ENCODE measurements at regions not wholly inside any gene's neighbourhood (a gene's known extent, or its start where the extent isn't known, plus 50 kb on each side); places are given as distances from the start of the nearest gene placed in this dataset.

GRCh38 chr17:21513012-21513570, 136.9 kb downstream of the KCNJ12 start:
- peak; percentile 68 to 69 for TF ChIP-seq CTCF (IDR thresholded peaks at IDR 0.05)
- TF ChIP-seq POLR2A (IDR thresholded peaks at IDR 0.05) = no peak
- no peak for TF ChIP-seq EP300 (IDR thresholded peaks at IDR 0.05)
- TF ChIP-seq POLR2AphosphoS5 (IDR thresholded peaks at IDR 0.05) = no peak
